GM19238 (cell line): ENCODE measurements at regions not wholly inside any gene's neighbourhood (a gene's known extent, or its start where the extent isn't known, plus 50 kb on each side); places are given as distances from the start of the nearest gene placed in this dataset.
"Not testable (repeated sequence)": the region's sequence is repeated elsewhere in the genome, so short reads cannot be mapped to it uniquely, and the experiment has no call there.

ENCODE experiments used
- DNase-seq: peaks from one replicate; pipeline ENCODE4 v3.0.0; 2011; ENCODE audit warnings: low spot score; ENCODE audit not compliant: insufficient read length

DNA sequence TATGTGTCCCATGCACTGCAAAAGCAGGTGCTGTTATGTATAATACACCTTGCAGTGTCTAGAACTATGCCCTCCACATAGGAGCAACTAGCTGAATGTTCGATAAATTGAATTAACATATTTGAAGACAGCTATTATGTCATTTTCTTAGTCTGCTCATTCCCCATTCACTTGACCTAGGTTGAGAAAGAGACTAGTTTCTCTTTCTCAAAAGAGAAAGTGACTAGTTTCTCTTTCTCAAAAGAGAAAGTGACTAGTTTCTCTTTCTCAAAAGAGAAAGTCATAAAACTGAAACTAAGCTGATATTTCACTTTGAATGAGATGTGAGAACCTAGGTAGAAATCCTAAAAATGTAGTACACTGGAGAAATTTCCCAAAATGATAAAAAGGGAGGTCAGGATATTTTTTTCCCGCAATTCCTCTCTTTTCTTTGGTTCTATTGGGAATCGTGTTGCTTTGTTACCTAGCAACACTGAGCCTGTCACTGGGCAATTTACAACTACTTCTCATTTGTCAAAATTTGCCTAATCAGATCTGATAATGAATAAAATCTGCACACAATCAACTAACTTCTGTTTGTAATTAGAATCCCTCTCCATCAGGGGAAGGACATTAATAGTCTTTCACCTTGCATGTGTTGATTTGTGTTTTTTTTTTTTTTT, 132.0 kb upstream of the GRIA1 start:
- no peak for DNase-seq

- DNase-seq = no peak
Measured at GRCh38 chr5:153360860-153361259, 129.6 kb upstream of the GRIA1 start.

- DNase-seq = no peak
Measured at GRCh38 chr5:153361735-153362409, 128.6 kb upstream of the GRIA1 start.

DNA sequence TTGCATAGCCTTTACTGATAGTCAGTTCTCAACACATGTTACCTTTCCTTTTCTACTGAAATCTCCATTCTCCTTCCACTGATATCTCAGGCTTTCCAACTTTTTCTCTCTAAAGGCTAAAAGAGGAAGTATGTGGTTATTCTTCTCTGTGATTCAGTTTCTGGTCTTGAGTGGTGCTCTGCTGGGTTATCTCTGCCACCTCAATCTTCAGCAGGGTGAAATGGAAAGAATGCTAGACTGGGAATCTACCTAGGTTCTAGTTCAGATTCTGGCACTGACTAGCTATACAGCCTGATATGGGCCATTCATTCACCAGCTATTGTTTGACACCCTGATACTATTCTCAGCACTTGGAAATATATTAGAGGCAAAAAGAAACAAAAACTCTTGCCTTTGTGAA, 124.9 kb upstream of the GRIA1 start:
- no peak for DNase-seq

- DNase-seq = no peak
Measured at GRCh38 chr5:153367466-153367865, 123.0 kb upstream of the GRIA1 start.

DNA sequence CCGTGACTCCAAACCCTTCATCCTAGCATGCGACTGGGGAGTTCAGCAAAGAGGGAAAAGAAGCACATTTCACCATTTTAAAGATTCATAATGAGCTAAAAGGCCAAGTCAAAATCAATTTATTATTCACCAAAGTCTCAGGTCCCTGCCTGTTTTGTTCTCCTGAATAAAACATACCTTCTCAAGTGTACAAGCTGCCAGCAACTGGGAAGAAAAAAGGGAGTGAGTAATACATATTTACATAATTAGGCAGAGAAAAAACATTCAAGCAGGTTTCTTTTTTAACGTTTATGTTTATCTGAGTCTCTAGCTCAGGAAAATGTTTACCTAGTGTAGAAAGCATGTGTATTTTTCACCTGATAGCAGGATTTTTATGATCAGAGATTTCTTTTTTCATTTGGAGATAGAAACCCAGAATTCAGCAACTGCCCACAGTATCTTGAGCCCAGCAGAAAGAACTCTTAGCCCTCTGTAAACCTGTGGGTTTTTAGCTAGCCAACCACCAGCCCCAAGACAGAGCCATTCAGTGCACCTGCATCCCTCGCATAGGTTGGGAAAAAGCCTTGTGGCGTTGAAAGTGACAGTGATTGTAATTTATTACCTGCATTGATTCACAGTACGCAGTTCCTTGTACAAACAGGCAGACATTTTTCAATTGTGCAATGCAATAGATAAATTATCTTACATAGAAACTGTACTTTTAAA, 117.9 kb upstream of the GRIA1 start:
- no peak for DNase-seq

GRCh38 chr5:153373130-153373498, 117.4 kb upstream of the GRIA1 start:
- DNase-seq = no peak

- DNase-seq = not testable (repeated sequence)
Measured at GRCh38 chr5:153381630-153382029, 108.8 kb upstream of the GRIA1 start.

DNA sequence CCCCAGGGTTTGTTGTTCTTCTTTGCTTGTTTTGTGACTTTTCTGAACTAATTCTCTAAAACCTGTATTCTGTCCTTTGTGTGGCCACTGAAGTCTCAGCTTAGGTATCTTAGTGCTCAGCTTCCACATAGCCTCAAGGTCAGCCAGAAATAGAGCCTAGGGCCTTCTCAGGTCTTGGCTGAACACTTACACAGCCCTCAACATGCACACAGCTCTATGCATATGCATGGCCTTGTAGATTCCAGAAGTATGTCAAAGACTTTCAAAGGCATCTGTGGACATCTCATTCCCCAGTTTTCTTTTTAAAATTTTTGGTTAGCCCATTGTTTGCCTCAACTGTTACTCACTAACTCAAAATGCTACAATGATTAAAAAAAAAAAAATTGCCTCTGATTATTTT, 99.9 kb upstream of the GRIA1 start:
- no peak for DNase-seq

DNA sequence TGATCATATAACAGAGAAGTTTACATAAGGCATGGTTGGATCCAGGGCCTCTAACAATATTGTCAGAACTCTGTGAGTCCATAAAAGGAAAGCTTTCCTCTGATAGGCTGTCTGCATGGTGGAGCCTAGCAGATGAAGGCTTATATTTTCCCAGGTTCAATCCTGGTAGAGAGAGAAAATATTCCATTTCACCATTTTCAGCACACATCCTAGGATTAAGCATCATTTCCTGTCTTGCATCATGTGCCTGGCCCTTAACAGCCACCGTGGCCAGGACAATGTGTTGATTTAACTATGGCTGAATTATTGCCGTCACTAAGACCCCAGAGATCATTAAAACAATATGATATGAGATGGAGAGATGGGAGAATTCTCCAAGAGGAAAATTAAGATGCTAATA, 90.9 kb upstream of the GRIA1 start:
- no peak for DNase-seq

DNA sequence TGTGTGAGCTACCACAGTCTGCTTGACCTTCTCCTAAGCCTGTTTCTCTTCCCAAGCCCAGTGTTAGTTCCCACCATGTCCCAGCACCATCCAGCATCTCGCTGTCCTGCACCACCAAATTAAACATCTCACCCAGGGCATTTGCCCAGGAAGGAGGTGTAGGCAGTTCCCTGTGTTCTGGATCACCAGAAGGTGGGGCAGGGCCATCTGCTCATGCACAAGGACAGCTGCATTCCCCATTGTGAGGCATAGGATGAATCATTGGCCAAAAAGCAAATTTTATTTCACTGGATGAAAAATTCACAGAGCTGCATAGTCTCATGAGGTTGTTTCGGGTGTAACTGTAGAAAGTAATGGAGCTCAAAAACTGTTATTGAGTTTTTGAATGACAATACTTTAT, 89.5 kb upstream of the GRIA1 start:
- DNase-seq = no peak

GRCh38 chr5:153402550-153402949, 87.9 kb upstream of the GRIA1 start:
- DNase-seq = no peak

DNA sequence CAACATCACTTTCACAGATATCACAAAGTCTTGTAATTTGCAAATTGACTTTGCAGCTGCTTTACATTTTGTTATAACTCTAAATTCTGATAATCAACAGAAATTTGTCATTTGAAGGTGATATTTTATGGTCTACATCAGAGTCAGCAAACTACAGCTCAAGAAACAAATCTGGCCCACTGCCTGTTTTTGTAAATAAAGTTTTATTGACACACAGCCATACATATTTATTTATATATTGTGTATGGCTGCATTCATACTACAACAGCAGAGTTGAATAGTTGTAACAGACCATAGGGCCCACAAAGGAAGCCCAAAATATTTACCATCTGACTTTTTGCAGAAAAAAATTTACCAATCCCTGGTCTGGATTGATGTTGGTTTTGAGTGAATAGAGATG, 87.0 kb upstream of the GRIA1 start:
- DNase-seq = no peak

GRCh38 chr5:153404747-153405146, 85.7 kb upstream of the GRIA1 start:
- no peak for DNase-seq

DNA sequence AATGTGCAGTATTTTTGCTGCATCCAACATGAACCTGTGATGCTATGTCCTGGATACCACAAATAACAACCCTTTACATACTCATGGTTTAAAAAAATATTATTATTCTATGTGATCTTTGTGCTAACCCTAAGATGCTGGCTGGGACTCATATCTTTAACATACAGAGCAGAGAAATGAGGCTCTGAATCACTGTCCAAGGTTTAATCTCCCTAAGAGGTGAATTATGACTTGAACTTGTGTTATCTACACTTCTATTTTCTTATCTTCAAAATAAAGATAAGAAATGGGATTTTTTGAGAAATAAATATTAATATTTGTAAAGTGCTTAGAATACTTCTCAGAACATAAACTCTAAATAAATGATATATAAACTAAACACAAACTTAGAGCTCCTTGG, 68.8 kb upstream of the GRIA1 start:
- no peak for DNase-seq

GRCh38 chr5:153425914-153426313, 64.6 kb upstream of the GRIA1 start:
- DNase-seq = no peak

GRCh38 chr5:153429761-153430380, 60.6 kb upstream of the GRIA1 start:
- DNase-seq = no peak

DNA sequence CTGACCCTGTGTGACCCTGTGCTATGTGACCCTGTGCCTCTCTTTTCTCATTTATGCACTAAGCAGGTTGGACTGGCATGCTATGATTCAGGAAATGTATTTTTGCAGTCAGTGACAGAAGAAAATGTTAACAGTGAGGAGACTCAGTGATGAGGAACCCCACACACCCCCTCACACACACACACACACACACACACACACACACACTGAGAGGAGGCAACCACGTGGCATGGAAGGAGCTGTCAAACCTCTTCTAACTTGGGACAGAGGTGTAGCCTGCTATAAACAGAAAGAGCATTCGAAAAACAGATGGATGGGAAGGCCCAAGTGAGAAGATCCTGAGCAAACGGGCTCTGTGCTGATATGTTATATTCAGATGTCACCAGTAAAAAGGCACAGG, 57.9 kb upstream of the GRIA1 start:
- DNase-seq = no peak

GRCh38 chr5:153437251-153437650, 53.2 kb upstream of the GRIA1 start:
- DNase-seq = no peak

GRCh38 chr5:153439130-153439529, 51.3 kb upstream of the GRIA1 start:
- no peak for DNase-seq
